Neural cell (in vitro differentiated cells): ENCODE measurements at regions not wholly inside any gene's neighbourhood (a gene's known extent, or its start where the extent isn't known, plus 50 kb on each side); places are given as distances from the start of the nearest gene placed in this dataset.

ENCODE experiments used
- CTCF ChIP-seq: fragments of 450-650 bp; IDR thresholded peaks from 2 replicates; pipeline ENCODE4 v1.5.1; 2014; ENCODE audit warnings: antibody characterized with exemption, mild to moderate bottlenecking, moderate library complexity; ENCODE audit not compliant: poor library complexity, severe bottlenecking
- EP300 ChIP-seq: fragments of 450-650 bp; conservative IDR thresholded peaks from 2 replicates; pipeline ENCODE4 v1.6.1; 2014; ENCODE audit warnings: antibody characterized with exemption, mild to moderate bottlenecking, moderate library complexity; ENCODE audit not compliant: poor library complexity, severe bottlenecking
- EZH2 ChIP-seq: fragments of 200-600, 300-800 bp; shearing (Covaris generic), sonication (generic); IDR thresholded peaks from 2 replicates; pipeline ENCODE4 v1.6.1; 2014; ENCODE audit warnings: antibody characterized with exemption, low read length, borderline replicate concordance, mild to moderate bottlenecking; ENCODE audit not compliant: insufficient read depth, poor library complexity, severe bottlenecking
- MXI1 ChIP-seq: fragments of 450-650 bp; conservative IDR thresholded peaks from 2 replicates; pipeline ENCODE4 v1.6.1; 2014; ENCODE audit warnings: antibody characterized with exemption, mild to moderate bottlenecking; ENCODE audit not compliant: poor library complexity, severe bottlenecking
- POLR2AphosphoS5 ChIP-seq: IDR thresholded peaks from 2 replicates; pipeline ENCODE4 v1.6.1; 2012
- RAD21 ChIP-seq: fragments of 450-650 bp; conservative IDR thresholded peaks from 2 replicates; pipeline ENCODE4 v1.6.1; 2014; ENCODE audit warnings: antibody characterized with exemption, mild to moderate bottlenecking, moderate library complexity
- SMC3 ChIP-seq: fragments of 450-650 bp; conservative IDR thresholded peaks from 2 replicates; pipeline ENCODE4 v1.6.1; 2014; ENCODE audit warnings: antibody characterized with exemption, mild to moderate bottlenecking, moderate library complexity; ENCODE audit not compliant: poor library complexity
- TAF1 ChIP-seq: IDR thresholded peaks from 2 replicates; pipeline ENCODE4 v1.6.1; 2012; ENCODE audit warnings: low read depth
- TF ChIP-seq, protein P1 (sequence below): IDR thresholded peaks from 2 replicates; pipeline ENCODE4 v1.6.1; 2012; ENCODE audit warnings: borderline replicate concordance

DNA sequence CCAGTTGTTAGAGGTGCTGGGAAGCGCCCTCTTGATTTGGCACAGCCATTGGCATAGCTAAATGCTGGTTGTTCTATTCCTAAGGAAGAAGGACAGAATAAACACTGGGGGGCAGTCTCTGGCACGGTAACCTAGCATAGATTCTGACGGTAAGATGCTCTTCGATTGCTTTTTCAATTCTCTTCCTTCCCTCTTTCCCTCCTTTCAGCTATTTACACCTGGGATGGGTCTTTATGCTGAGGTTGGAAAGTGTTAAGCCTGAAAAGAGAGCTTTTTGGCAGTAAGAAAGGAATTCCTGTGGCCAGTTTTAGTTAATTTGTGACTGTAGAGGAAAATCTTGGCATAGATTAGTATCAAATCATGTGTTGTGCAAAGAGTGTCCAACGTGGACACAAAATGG lies 162.8 kb downstream of the SNAPC1 start:
- TF ChIP-seq TAF1: no peak
- peak; percentile 46 for TF ChIP-seq CTCF
- TF ChIP-seq EP300: no peak
- TF ChIP-seq SMC3: peak; percentile 57
- no peak for TF ChIP-seq POLR2AphosphoS5
- no peak for TF ChIP-seq EZH2
- peak; percentile 54 for TF ChIP-seq RAD21
- TF ChIP-seq MXI1: no peak
- TF ChIP-seq, protein P1, sequence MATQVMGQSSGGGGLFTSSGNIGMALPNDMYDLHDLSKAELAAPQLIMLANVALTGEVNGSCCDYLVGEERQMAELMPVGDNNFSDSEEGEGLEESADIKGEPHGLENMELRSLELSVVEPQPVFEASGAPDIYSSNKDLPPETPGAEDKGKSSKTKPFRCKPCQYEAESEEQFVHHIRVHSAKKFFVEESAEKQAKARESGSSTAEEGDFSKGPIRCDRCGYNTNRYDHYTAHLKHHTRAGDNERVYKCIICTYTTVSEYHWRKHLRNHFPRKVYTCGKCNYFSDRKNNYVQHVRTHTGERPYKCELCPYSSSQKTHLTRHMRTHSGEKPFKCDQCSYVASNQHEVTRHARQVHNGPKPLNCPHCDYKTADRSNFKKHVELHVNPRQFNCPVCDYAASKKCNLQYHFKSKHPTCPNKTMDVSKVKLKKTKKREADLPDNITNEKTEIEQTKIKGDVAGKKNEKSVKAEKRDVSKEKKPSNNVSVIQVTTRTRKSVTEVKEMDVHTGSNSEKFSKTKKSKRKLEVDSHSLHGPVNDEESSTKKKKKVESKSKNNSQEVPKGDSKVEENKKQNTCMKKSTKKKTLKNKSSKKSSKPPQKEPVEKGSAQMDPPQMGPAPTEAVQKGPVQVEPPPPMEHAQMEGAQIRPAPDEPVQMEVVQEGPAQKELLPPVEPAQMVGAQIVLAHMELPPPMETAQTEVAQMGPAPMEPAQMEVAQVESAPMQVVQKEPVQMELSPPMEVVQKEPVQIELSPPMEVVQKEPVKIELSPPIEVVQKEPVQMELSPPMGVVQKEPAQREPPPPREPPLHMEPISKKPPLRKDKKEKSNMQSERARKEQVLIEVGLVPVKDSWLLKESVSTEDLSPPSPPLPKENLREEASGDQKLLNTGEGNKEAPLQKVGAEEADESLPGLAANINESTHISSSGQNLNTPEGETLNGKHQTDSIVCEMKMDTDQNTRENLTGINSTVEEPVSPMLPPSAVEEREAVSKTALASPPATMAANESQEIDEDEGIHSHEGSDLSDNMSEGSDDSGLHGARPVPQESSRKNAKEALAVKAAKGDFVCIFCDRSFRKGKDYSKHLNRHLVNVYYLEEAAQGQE: no peak
